ENCODE measurements at regions not wholly inside any gene's neighbourhood (a gene's known extent, or its start where the extent isn't known, plus 50 kb on each side); places are given as distances from the start of the nearest gene placed in this dataset.

DNA sequence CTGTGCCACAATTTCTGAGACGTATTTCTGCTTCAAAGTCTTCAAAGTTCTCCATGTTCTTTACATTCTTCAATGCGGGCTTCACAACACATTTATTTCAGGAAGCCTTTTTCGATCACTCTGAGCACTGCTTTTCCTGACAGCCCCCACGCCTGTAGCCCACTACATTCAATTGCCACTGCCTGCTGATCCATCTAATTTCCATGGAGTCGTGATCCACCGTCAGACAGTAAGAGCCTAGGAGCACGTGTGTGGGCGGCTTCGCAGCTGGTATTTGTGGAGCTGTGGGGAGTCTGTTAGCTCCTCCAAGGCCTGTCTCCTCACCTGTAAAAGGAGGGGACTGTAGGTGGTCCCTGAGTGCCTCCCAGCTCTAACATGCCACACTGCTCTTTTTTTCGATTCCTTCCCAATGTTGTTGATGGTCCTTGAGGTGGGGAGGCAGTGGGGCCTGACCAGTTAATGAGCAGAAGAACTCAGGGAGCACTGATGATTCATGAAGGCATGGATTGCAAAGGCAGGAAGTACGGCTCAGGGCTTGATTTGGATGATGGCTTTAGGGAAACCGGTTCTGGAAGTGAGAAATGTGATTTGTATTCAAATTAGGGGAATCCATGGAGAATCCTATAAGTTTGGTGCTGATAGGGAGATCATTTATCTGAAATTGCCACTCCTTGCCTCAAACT is 401.1 kb upstream of the PODXL start:
- H3K4me3 Mint-ChIP-seq = no peak overlapping the region
- peaks cover 0 to 4% (median 0%) of the 10 kb centered on the region in 3 donors for H3K9me3 Mint-ChIP-seq
- no peak overlapping the region for H3K27ac Mint-ChIP-seq
- H3K36me3 Mint-ChIP-seq = no peaks in the 10 kb centered on the region
- peaks cover 2% of the 10 kb centered on the region for H3K27me3 Mint-ChIP-seq
- H3K4me1 Mint-ChIP-seq = no peaks in the 10 kb centered on the region

- H3K27me3 Mint-ChIP-seq = peaks cover 2% of the 10 kb centered on the region
- peaks cover 0 to 4% (median 1%) of the 10 kb centered on the region in 3 donors for H3K9me3 Mint-ChIP-seq
- no peaks in the 10 kb centered on the region for H3K4me1 Mint-ChIP-seq
- H3K27ac Mint-ChIP-seq = no peak overlapping the region
- no peaks in the 10 kb centered on the region for H3K36me3 Mint-ChIP-seq
- no peak overlapping the region for H3K4me3 Mint-ChIP-seq
Measured at GRCh38 chr7:131956864-131957263, 400.4 kb upstream of the PODXL start.

DNA sequence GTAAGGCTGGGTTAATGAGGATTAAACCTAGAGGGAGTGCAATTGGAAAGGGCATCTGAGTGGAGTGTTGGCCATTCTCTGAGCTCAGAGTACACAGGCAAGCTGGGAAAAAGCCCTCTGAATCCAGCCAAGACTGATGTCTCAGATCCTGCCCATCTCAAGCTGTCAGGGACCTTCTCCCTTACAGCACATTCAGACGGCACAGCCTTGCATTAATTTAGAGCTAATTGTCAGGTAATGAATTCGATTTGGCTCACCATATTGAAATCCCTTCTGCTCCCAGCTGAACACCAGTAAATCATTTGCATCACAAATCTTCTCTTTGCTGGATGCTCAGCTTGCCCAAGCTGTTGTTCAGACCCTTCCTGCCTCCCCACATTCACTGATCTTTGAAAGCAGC is 399.3 kb upstream of the PODXL start:
- peaks cover 2% of the 10 kb centered on the region for H3K27me3 Mint-ChIP-seq
- H3K36me3 Mint-ChIP-seq = no peaks in the 10 kb centered on the region
- H3K9me3 Mint-ChIP-seq = peaks cover 0 to 5% (median 4%) of the 10 kb centered on the region in 3 donors
- H3K4me1 Mint-ChIP-seq = no peaks in the 10 kb centered on the region
- H3K4me3 Mint-ChIP-seq = no peak overlapping the region
- peak overlapping the region in 1 of 3 donors; percentile 53 for H3K27ac Mint-ChIP-seq

DNA sequence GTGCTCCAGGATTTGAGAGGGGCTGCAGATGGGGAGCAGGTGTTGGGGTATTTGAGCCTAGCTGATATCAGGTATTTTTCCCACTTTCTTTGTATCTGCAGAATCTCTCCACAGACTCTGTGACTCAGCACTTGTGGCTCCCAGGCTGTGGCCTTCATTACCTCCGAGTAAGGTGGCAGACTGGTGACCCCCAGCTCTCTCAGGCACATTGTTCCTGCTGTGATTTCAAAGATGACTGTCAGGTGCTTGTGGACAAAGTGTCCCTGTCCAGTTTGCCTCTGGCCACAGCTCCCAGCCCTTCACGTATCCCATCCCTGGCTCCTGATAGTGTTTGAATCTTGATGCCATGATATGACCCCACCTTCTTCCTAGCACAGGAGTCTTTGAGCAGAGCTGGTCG is 396.8 kb upstream of the PODXL start:
- Mint-ChIP-seq H3K27me3 (peaks cover 2% of the 10 kb centered on the region), H3K27ac (no peak overlapping the region), H3K4me3 (no peak overlapping the region), H3K4me1 (no peaks in the 10 kb centered on the region), H3K9me3 (peaks cover 0 to 5% (median 4%) of the 10 kb centered on the region in 3 donors), H3K36me3 (no peaks in the 10 kb centered on the region)

- H3K27me3 Mint-ChIP-seq = peaks cover 5% of the 10 kb centered on the region
- H3K36me3 Mint-ChIP-seq = no peaks in the 10 kb centered on the region
- H3K4me1 Mint-ChIP-seq = no peaks in the 10 kb centered on the region
- no peak overlapping the region for H3K4me3 Mint-ChIP-seq
- H3K9me3 Mint-ChIP-seq = peaks cover 0 to 5% (median 4%) of the 10 kb centered on the region in 3 donors
- no peak overlapping the region for H3K27ac Mint-ChIP-seq
Measured at GRCh38 chr7:131952365-131952764, 395.9 kb upstream of the PODXL start.

- Mint-ChIP-seq H3K27ac (peak overlapping the region in 1 of 3 donors; percentile 43), H3K9me3 (peaks cover 0 to 5% (median 0%) of the 10 kb centered on the region in 3 donors), H3K36me3 (no peaks in the 10 kb centered on the region), H3K4me1 (peaks cover 0 to 6% (median 0%) of the 10 kb centered on the region in 3 donors), H3K4me3 (no peak overlapping the region), H3K27me3 (peaks cover 12% of the 10 kb centered on the region)
Measured at GRCh38 chr7:131950758-131951157, 394.3 kb upstream of the PODXL start.

DNA sequence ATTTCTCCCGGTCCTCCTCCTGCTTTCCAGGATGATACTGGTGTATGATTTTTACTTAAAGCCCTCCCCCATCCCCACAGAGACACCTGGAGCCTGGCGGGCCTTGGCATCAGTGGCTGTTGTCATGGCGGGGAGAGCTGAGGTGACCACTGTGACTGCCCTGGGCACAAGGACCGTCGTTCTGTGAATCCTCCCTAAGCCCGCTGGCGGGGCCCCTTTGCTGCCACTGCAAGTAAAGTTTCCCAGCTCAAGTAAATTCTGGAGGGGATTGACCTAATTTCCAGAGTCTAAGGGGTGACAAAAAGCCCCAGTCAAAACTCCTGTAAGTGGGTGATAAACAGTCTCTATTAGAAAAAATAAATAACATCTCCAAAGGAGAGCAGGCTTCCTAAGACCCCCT is 393.2 kb upstream of the PODXL start:
- no peak overlapping the region for H3K4me3 Mint-ChIP-seq
- H3K4me1 Mint-ChIP-seq = peaks cover 0 to 6% (median 0%) of the 10 kb centered on the region in 3 donors
- H3K36me3 Mint-ChIP-seq = no peaks in the 10 kb centered on the region
- H3K27me3 Mint-ChIP-seq = peaks cover 20% of the 10 kb centered on the region
- peaks cover 0 to 5% (median 0%) of the 10 kb centered on the region in 3 donors for H3K9me3 Mint-ChIP-seq
- no peak overlapping the region for H3K27ac Mint-ChIP-seq

GRCh38 chr7:131948434-131949053 is 392.1 kb upstream of the PODXL start:
- peaks cover 0 to 5% (median 0%) of the 10 kb centered on the region in 3 donors for H3K9me3 Mint-ChIP-seq
- H3K27ac Mint-ChIP-seq = no peak overlapping the region
- H3K4me1 Mint-ChIP-seq = peaks cover 0 to 6% (median 0%) of the 10 kb centered on the region in 3 donors
- no peak overlapping the region for H3K4me3 Mint-ChIP-seq
- no peaks in the 10 kb centered on the region for H3K36me3 Mint-ChIP-seq
- H3K27me3 Mint-ChIP-seq = peaks cover 27% of the 10 kb centered on the region

GRCh38 chr7:131947661-131948060 is 391.2 kb upstream of the PODXL start:
- Mint-ChIP-seq H3K4me1 (peaks cover 0 to 6% (median 0%) of the 10 kb centered on the region in 3 donors), H3K4me3 (no peak overlapping the region), H3K9me3 (peaks cover 0 to 5% (median 0%) of the 10 kb centered on the region in 3 donors), H3K27ac (no peak overlapping the region), H3K36me3 (no peaks in the 10 kb centered on the region), H3K27me3 (peaks cover 27% of the 10 kb centered on the region)

GRCh38 chr7:131945957-131946544 is 389.6 kb upstream of the PODXL start:
- Mint-ChIP-seq H3K27ac (no peak overlapping the region), H3K27me3 (peaks cover 27% of the 10 kb centered on the region), H3K36me3 (no peaks in the 10 kb centered on the region), H3K4me3 (no peak overlapping the region), H3K4me1 (peaks cover 0 to 6% (median 0%) of the 10 kb centered on the region in 3 donors), H3K9me3 (peaks cover 0 to 4% (median 0%) of the 10 kb centered on the region in 3 donors)

DNA sequence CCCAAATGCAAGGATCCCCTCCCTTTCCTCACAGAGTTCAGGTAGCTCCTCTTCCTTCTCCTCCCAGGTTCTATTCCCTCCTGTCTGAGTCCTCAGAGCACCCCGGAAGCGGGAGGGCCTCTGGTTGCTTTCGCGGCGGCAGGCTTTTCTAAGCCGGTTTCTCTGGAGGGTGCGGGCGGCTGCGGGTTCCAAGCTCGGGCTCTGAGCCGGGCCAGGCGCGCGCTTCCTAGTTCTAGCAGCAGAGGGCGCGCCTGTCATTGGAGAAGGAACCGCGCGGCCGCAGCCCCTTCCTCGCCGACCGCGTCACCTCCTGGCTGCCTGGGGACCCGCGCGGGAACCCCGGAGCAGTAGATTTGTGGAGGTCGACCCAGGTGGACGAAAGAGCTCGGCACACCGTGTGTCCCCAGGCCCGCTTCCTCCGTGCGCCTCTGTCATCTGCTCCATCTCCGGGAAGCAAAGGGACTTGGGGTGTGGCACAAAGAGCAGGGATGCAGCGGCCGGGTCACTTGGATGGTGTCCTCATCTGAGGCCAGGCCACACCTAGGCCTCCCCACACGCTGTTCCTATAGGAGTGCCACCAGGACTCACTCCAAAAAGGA is 389.0 kb upstream of the PODXL start:
- Mint-ChIP-seq H3K4me1 (peaks cover 0 to 6% (median 0%) of the 10 kb centered on the region in 3 donors), H3K27me3 (peaks cover 27% of the 10 kb centered on the region), H3K27ac (no peak overlapping the region), H3K36me3 (no peaks in the 10 kb centered on the region), H3K4me3 (no peak overlapping the region), H3K9me3 (no peaks in the 10 kb centered on the region)

DNA sequence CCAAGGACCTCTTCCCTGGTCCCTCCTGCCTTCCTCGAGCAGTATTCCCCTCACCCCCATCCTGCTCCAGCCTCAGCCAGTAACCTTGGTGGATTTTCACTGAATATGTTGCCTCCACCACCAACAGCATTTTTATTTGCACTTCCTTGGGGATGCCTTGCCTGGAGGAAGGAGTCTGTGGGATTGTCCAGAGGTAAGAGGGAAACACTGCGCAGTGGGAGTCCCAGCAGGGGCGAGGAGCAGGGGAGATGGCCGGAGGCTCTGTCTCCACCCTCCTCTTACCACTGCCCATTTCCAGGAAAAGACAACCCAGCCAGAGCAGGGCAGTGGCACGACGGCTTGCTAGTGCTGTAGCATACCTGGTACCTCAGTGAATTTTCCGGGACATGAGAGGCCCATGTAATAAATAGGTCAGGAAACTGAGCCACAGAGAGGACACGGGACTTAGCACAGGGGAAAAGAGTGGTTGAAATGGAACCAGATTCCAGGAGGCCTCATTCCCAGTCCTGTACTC is 388.2 kb upstream of the PODXL start:
- Mint-ChIP-seq H3K36me3 (no peaks in the 10 kb centered on the region), H3K27me3 (peaks cover 27% of the 10 kb centered on the region), H3K27ac (no peak overlapping the region), H3K4me1 (peaks cover 0 to 6% (median 0%) of the 10 kb centered on the region in 3 donors), H3K9me3 (no peaks in the 10 kb centered on the region), H3K4me3 (no peak overlapping the region)

GRCh38 chr7:131943646-131944045 is 387.2 kb upstream of the PODXL start:
- Mint-ChIP-seq H3K27ac (no peak overlapping the region), H3K4me3 (no peak overlapping the region), H3K36me3 (no peaks in the 10 kb centered on the region), H3K9me3 (no peaks in the 10 kb centered on the region), H3K27me3 (peaks cover 29% of the 10 kb centered on the region), H3K4me1 (peaks cover 0 to 6% (median 0%) of the 10 kb centered on the region in 3 donors)

DNA sequence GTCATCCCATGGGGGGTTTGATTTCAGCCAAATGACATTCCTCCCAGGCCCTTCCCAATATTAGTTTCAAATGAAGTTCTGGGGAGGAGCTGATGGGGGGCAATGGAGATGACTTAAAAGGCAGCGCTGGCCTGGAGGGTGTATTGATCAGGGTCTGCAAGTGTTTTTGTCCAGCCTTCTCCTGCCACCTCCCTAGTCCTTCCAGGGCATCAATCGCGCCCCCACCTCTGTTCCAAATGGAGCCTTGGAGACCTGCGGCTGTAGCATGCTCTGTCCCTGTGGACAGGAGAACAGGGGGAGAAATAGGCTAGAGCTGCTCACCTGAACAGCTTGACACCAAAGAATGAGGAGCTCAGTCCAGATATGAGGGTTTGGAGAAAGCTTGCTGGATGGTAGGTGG is 386.8 kb upstream of the PODXL start:
- H3K27ac Mint-ChIP-seq = no peak overlapping the region
- no peak overlapping the region for H3K4me3 Mint-ChIP-seq
- H3K9me3 Mint-ChIP-seq = no peaks in the 10 kb centered on the region
- no peaks in the 10 kb centered on the region for H3K36me3 Mint-ChIP-seq
- peaks cover 27% of the 10 kb centered on the region for H3K27me3 Mint-ChIP-seq
- H3K4me1 Mint-ChIP-seq = peaks cover 0 to 6% (median 0%) of the 10 kb centered on the region in 3 donors
